HepG2 (cell line): ENCODE measurements at regions not wholly inside any gene's neighbourhood (a gene's known extent, or its start where the extent isn't known, plus 50 kb on each side); places are given as distances from the start of the nearest gene placed in this dataset.

Experiments used
- ATAC-seq: fragments of 200-7000 bp; cut with Tn5 transposase; 3 replicates; pipeline ENCODE4 v1.9.1; 2020; ENCODE audit warnings: mild to moderate bottlenecking, moderate library complexity
- BruUV-seq: library from RNA; stranded (reverse); fragments of 400-500 nt; replicated peaks from 2 replicates; lab custom pipeline; 2021; lab: Mats Ljungman, UMichigan
- CTCF ChIA-PET: fragments of 300-600 bp; formaldehyde crosslinking; extraction: SDS; loops from one replicate; lab custom pipeline; 2021; ENCODE audit warnings: low total read pairs, inconsistent platforms, low intra/inter-chr PET ratio; lab: Yijun Ruan, JAX
- POLR2A ChIA-PET: fragments of 350-600 bp; sonication (Branson Sonifier 250); formaldehyde crosslinking; loops from one replicate; lab custom pipeline; 2020; ENCODE audit warnings: antibody characterized with exemption, inconsistent platforms; lab: Yijun Ruan, JAX
- DNase-seq: peaks from one replicate; pipeline ENCODE4 v3.0.0-alpha.2; 2015; ENCODE audit warnings: low spot score
- FAIRE-seq: peaks from 3 replicates; lab custom pipeline; 2011; peaks lifted over from hg19 to GRCh38; lab: Jason Lieb, UNC
- H2AFZ ChIP-seq: one replicate; pipeline ENCODE4 v1.6.1; 2011; ENCODE audit warnings: low read length, inconsistent platforms
- H3K27ac ChIP-seq: fragments of 300-600 bp; 3 replicates; pipeline ENCODE4 v1.8.0; 2011; ENCODE audit warnings: mixed run types, mild to moderate bottlenecking, mixed read lengths, low read length, inconsistent platforms; ENCODE audit not compliant: insufficient read depth; ENCODE audit errors: extremely low read length
- H3K27me3 ChIP-seq, 2 experiments: fragments of 200-600 bp in 1 of 2; 2 replicates in 1 of 2; 3 replicates in 1 of 2; pipeline versions ENCODE4 v1.6.0 to v1.8.0; 2011; ENCODE audit warnings: low read length in 2 of 2, mild to moderate bottlenecking in 2 of 2, moderate library complexity in 2 of 2, inconsistent platforms in 1 of 2; ENCODE audit not compliant: insufficient read depth in 2 of 2, control insufficient read depth in 1 of 2
- H3K36me3 ChIP-seq, 2 experiments: fragments of 200-600 bp in 1 of 2; replicated peaks in 1 of 2; 2 replicates in 1 of 2; 3 replicates in 1 of 2; pipeline versions ENCODE4 v1.5.1 to v1.8.0; 2011; ENCODE audit warnings: low read length in 2 of 2, inconsistent platforms in 1 of 2; ENCODE audit not compliant: insufficient read depth in 2 of 2, control insufficient read depth in 1 of 2
- H3K4me1 ChIP-seq: 2 replicates; pipeline ENCODE4 v1.5.1; 2012; ENCODE audit warnings: low read length, inconsistent platforms; ENCODE audit not compliant: insufficient read depth
- H3K4me2 ChIP-seq: 2 replicates; pipeline ENCODE4 v1.6.0; 2011; ENCODE audit warnings: low read depth, low read length, inconsistent platforms
- H3K4me3 ChIP-seq, 3 experiments: fragments of 200-600 bp in 1 of 3; sonication (generic), shearing (Covaris generic) in 1 of 3; replicated peaks in 1 of 3; 2 replicates each; pipeline ENCODE4 v1.5.1; 2011 to 2016; ENCODE audit warnings: low read length in 3 of 3, inconsistent platforms in 2 of 3, low read depth in 2 of 3, mild to moderate bottlenecking in 2 of 3, control low read depth in 1 of 3, mixed read lengths in 1 of 3; ENCODE audit not compliant: insufficient read depth in 1 of 3
- H3K79me2 ChIP-seq: one replicate; pipeline ENCODE4 v1.6.1; 2011; ENCODE audit warnings: low read length, inconsistent platforms; ENCODE audit not compliant: insufficient read depth
- H3K9ac ChIP-seq: 2 replicates; pipeline ENCODE4 v1.6.0; 2011; ENCODE audit warnings: mild to moderate bottlenecking, low read depth, low read length, inconsistent platforms; ENCODE audit not compliant: insufficient read depth
- H3K9me3 ChIP-seq: 2 replicates; pipeline ENCODE4 v1.5.1; 2012; ENCODE audit warnings: mild to moderate bottlenecking, low read length
- H4K20me1 ChIP-seq: 2 replicates; pipeline ENCODE4 v1.6.0; 2011; ENCODE audit warnings: inconsistent platforms, mild to moderate bottlenecking, low read length, moderate library complexity; ENCODE audit not compliant: insufficient read depth
- CSRNP1 ChIP-seq: sonication (generic); formaldehyde crosslinking; IDR thresholded peaks from 2 replicates; pipeline ENCODE4 v1.8.1; 2023; ENCODE audit warnings: mild to moderate bottlenecking, missing genetic modification reagents
- MLXIP ChIP-seq: sonication (generic); formaldehyde crosslinking; IDR thresholded peaks from 2 replicates; pipeline ENCODE4 v1.9.0; 2021; ENCODE audit warnings: missing genetic modification reagents, borderline replicate concordance
- RBFOX2 ChIP-seq: fragments of 200-400 bp; formaldehyde crosslinking; IDR thresholded peaks from 2 replicates; pipeline ENCODE4 v1.6.1; 2017; ENCODE audit warnings: low read depth, mild to moderate bottlenecking, low read length
- TERF1 ChIP-seq: sonication (generic); formaldehyde crosslinking; IDR thresholded peaks from 2 replicates; pipeline ENCODE4 v1.8.0; 2022; ENCODE audit warnings: mild to moderate bottlenecking, missing genetic modification reagents, moderate library complexity
- TRIM22 ChIP-seq: fragments of 450-650 bp; IDR thresholded peaks from 2 replicates; pipeline ENCODE4 v1.6.1; 2017
- ZBTB42 ChIP-seq: sonication (generic); formaldehyde crosslinking; IDR thresholded peaks from 2 replicates; pipeline ENCODE4 v1.5.0; 2020; ENCODE audit warnings: mild to moderate bottlenecking, missing genetic modification reagents
- ZNF510 ChIP-seq: sonication (generic); formaldehyde crosslinking; IDR thresholded peaks from 2 replicates; pipeline ENCODE4 v1.4.0; 2020; ENCODE audit warnings: low read depth, mild to moderate bottlenecking, missing genetic modification reagents
- ZNF704 ChIP-seq: sonication (generic); formaldehyde crosslinking; IDR thresholded peaks from 2 replicates; pipeline ENCODE4 v1.8.1; 2023; ENCODE audit warnings: mild to moderate bottlenecking, inconsistent platforms, moderate library complexity, missing genetic modification reagents, borderline replicate concordance
- WGBS: methylation state at CpG from one replicate; pipeline ENCODE4 v1.1.6; 2017; ENCODE audit warnings: low lambda C conversion rate; 5-methylcytosine and 5-hydroxymethylcytosine counted together
- in situ Hi-C: cut with HindIII; loops from 2 replicates; pipeline ENCODE4 v1.10.0; 2017; ENCODE audit warnings: low pct_unique_long_range_greater_than_20kb; ENCODE audit not compliant: extremely low pct_ligation_motif_present
- intact Hi-C: fragments of 100-400 bp; cut with micrococcal nuclease; formaldehyde crosslinking; loops from one replicate; pipeline ENCODE4 v1.10.0; 2022; ENCODE audit not compliant: unreplicated experiment

GRCh38 chr20:40481337-40481736 lies 207.7 kb downstream of the MAFB start:
- intact Hi-C loops, result no loop called here
- H3K9ac ChIP-seq, result no peak overlapping the region

GRCh38 chr20:40477805-40478204 lies 211.2 kb downstream of the MAFB start:
- Histone ChIP-seq H3K4me1 (no peaks in the 10 kb centered on the region), H2AFZ (no peak overlapping the region), H3K79me2 (no peaks in the 10 kb centered on the region), H3K27ac (no peak overlapping the region), H3K4me3 (no peak overlapping the region), H3K9ac (no peak overlapping the region), H3K4me2 (no peak overlapping the region), H3K27me3 (no peaks in the 10 kb centered on the region; a peak in 1 of 5 replicates), H4K20me1 (no peaks in the 10 kb centered on the region), H3K9me3 (no peaks in the 10 kb centered on the region), H3K36me3 (no peaks in the 10 kb centered on the region)
- ChIA-PET POLR2A (no interaction called here), CTCF (no interaction called here)
- in situ Hi-C loops, result no loop called here
- no peak for ATAC-seq
- intact Hi-C loops, result no loop called here
- DNase-seq, result no peak
- no peak for FAIRE-seq
- BruUV-seq, result no TSS peak
- 5% methylated on average over 3 of the region's 3 CpGs for WGBS
- TF ChIP-seq CSRNP1 (CRISPR knock-in tag) (no peak), TRIM22 (no peak), MLXIP (no peak), RBFOX2 (no peak), TERF1 (CRISPR knock-in tag) (no peak)

More at GRCh38 chr20:40481337-40481736, 207.7 kb downstream of the MAFB start:
- no peaks in the 10 kb centered on the region for H3K36me3 ChIP-seq
- no peak for TF ChIP-seq ZBTB42 (CRISPR knock-in tag)
- no peak for TF ChIP-seq ZNF704 (CRISPR knock-in tag)
- TF ChIP-seq ZNF510 (CRISPR knock-in tag), result no peak
- H3K4me1 ChIP-seq, result no peaks in the 10 kb centered on the region
- ATAC-seq (no peak), FAIRE-seq (no peak), DNase-seq (no peak)
- H3K79me2 ChIP-seq, result no peaks in the 10 kb centered on the region
- POLR2A ChIA-PET, result no interaction called here
- CTCF ChIA-PET, result no interaction called here
- H3K27me3 ChIP-seq, result no peaks in the 10 kb centered on the region; a peak in 1 of 5 replicates
- in situ Hi-C loops, result no loop called here
- no peak overlapping the region for H3K4me2 ChIP-seq
- H2AFZ ChIP-seq, result no peak overlapping the region
- peaks cover 2% of the 10 kb centered on the region; the same call in 1 of the 2 replicates for H3K9me3 ChIP-seq
- no TSS peak for BruUV-seq
- no peak overlapping the region for H3K4me3 ChIP-seq
- H3K27ac ChIP-seq, result no peak overlapping the region
- no peaks in the 10 kb centered on the region for H4K20me1 ChIP-seq
